ENCODE measurements at regions not wholly inside any gene's neighbourhood (a gene's known extent, or its start where the extent isn't known, plus 50 kb on each side); places are given as distances from the start of the nearest gene placed in this dataset.
A peak's percentile ranks its signal among the peaks of the same experiment; 100 is the strongest.

DNA sequence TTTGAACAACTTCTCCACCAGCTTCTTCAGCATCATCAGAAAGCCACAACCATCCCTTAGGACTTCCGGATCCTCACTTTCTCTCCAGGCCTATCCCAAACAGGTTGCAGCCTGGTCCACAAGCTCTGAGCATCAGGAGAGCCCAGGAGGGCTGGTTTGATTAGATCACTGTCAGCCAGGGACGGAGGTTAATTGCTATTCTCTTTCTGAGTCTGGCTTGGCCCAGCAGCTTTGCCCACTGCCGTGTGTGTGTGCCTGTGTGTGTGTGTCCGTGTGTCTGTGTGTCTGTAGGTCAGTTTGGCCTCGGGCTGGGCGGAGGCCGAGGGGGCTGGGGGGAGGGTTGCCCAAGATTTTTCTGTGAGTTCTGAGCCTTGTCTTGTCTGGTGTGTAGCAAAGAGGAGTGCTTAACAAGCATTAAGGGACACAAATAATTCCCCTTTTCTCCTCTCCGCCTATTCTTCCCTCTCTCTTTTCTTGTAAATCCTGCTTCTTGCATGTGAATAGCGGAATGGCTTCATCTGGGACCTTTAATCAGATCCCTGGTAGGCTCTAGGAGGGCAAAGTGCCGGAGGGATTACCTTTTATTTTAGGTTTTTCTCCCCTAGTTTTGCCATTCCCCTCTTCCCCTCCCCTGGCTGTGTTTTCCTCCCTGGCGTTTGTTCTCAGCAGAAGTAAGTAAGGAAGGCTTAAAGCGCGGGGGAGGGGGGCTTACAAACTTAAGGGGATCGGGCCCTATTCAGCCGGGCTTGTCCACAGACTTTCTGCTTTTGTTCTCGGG is 138.2 kb upstream of the LHX5 start:
- Mint-ChIP-seq H3K27me3 (peaks cover 58 to 72% (median 68%) of the 10 kb centered on the region in 3 donors), H3K36me3 (peaks cover 0 to 8% of the 10 kb centered on the region in 2 donors), H3K4me3 (peak overlapping the region in 1 of 8 donors; percentile 10), H3K27ac (no peak overlapping the region), H3K9me3 (peaks cover 3 to 27% (median 16%) of the 10 kb centered on the region in 7 donors), H3K4me1 (no peaks in the 10 kb centered on the region)
- no peak for ATAC-seq (ENCODE audit: low read depth in 2 of 2)
- no peak for DNase-seq

DNA sequence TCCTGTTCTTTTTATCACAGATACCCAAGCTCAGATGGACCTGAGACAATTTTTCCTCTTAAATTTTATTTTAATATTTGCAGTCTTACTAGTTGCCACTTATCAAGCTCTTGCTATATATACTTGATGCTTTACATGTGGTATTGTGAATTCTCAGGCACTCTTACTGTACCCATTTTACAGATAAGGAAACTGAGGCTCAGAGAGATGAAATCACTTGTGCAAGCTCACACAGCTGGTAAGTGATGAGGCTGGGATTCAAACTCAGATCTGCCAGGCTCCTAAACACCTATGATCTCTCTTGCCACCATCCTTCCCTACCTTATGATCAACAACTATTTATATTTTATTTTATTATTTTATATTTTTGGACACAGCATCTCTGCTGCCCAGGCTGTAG is 133.0 kb upstream of the LHX5 start:
- no peak overlapping the region for H3K4me3 Mint-ChIP-seq
- no peaks in the 10 kb centered on the region for H3K4me1 Mint-ChIP-seq
- peaks cover 27 to 44% (median 27%) of the 10 kb centered on the region in 3 donors for H3K27me3 Mint-ChIP-seq
- ATAC-seq (ENCODE audit: low read depth in 2 of 2) = no peak
- H3K36me3 Mint-ChIP-seq = peaks cover 0 to 8% of the 10 kb centered on the region in 2 donors
- no peak overlapping the region for H3K27ac Mint-ChIP-seq
- DNase-seq = no peak
- H3K9me3 Mint-ChIP-seq = peaks cover 2 to 17% (median 5%) of the 10 kb centered on the region in 7 donors

DNA sequence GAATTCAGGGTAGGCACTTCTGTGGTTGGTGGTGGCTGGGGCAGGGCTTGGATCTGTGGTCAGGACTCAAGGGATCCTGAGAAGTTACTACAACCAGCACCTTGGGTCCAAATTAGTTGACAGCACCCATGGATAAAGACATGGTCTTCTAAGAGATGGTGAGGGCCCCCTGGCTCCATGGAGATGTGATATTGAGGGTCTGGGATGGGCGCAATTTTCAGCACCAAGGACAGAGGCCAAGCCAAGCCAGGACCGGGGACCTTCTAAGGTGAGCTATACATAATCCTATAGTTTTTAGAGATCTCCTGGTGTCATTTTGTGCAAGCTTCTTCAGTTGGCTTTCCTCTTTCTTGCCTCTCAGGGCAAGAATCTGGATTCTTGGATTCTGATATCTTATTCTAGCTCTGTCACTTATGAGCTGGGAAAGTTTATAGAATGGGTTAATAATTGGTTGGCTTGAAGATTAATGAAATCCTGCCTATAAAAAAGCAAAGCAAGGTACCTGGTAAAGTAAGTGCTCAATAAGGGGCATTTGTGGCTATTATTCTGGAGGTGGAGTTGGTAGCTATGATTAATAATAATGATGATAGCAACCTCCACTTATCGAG is 130.1 kb upstream of the LHX5 start:
- H3K27me3 Mint-ChIP-seq = peaks cover 7 to 40% (median 31%) of the 10 kb centered on the region in 3 donors
- H3K9me3 Mint-ChIP-seq = peaks cover 0 to 11% (median 3%) of the 10 kb centered on the region in 7 donors
- H3K4me3 Mint-ChIP-seq = no peak overlapping the region
- ATAC-seq (ENCODE audit: low read depth in 2 of 2) (no peak), DNase-seq (no peak)
- H3K27ac Mint-ChIP-seq = no peak overlapping the region
- no peaks in the 10 kb centered on the region for H3K4me1 Mint-ChIP-seq
- no peaks in the 10 kb centered on the region for H3K36me3 Mint-ChIP-seq

DNA sequence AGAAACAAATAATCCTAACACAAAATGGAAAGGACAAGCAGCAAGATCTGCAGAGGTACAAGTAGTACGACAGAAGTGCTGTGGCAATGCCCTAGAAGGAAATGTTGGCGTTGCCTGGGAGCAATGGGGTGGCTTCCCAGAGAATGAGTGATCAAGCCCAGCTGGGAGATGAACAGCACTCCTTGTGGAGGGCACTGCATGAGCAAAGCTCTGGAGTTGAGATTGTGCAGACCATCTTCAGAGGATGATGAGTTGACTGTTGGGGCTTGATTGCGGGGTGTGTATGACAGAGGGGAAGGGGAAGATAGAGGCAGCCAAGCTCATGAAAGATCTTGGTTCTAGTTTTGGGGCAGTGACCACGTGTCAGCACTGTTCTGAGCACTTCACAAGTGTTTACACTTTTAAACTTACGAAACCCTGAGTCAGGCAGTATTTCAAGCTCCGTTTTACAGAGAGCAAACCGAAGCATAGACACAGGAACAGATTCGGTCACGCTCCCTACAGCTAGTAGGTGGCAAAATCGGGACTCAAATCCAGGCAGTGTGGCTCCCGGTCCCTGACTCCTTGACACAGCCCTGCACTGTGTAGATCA is 127.2 kb upstream of the LHX5 start:
- Mint-ChIP-seq H3K4me3 (no peak overlapping the region), H3K36me3 (peaks cover 0 to 7% of the 10 kb centered on the region in 2 donors), H3K4me1 (no peaks in the 10 kb centered on the region), H3K27ac (no peak overlapping the region), H3K27me3 (peaks cover 14 to 41% (median 39%) of the 10 kb centered on the region in 3 donors), H3K9me3 (peaks cover 4 to 20% (median 12%) of the 10 kb centered on the region in 7 donors)
- no peak for DNase-seq
- no peak for ATAC-seq (ENCODE audit: low read depth in 2 of 2)

- DNase-seq = no peak
Measured at GRCh38 chr12:113594967-113595366, 123.3 kb upstream of the LHX5 start.

GRCh38 chr12:113591480-113591974 is 119.9 kb upstream of the LHX5 start:
- peak overlapping the region in 6 of 8 donors; percentile 30 to 69 (median 49) for H3K4me3 Mint-ChIP-seq

More at GRCh38 chr12:113594967-113595366, 123.3 kb upstream of the LHX5 start:
- Mint-ChIP-seq H3K9me3 (peaks cover 8 to 28% (median 15%) of the 10 kb centered on the region in 7 donors), H3K4me1 (peaks cover 12 to 13% (median 12%) of the 10 kb centered on the region in 3 donors), H3K36me3 (peaks cover 0 to 17% of the 10 kb centered on the region in 2 donors), H3K27ac (no peak overlapping the region), H3K27me3 (peaks cover 33 to 53% (median 37%) of the 10 kb centered on the region in 3 donors), H3K4me3 (peak overlapping the region in 1 of 8 donors; percentile 42)
- no peak for ATAC-seq (ENCODE audit: low read depth in 2 of 2)

DNA sequence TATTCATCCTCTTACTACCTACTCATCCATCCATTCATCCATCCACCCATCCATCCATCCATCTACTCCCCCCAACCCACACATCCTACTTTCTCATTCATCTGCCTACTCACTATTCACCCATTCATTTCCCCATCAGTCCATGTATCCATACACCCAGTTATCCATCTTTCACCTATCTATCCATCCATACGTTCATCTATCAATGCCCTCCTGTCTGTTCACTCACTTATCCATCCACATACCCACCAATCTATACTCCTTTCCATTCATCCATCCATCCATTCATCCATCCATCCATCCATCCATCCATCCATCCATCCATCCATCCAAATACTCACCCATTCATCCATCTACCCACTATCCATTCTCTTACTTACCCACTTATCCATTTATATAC is 117.8 kb upstream of the LHX5 start:
- H3K9me3 Mint-ChIP-seq = peaks cover 9 to 35% (median 19%) of the 10 kb centered on the region in 7 donors
- DNase-seq (no peak), ATAC-seq (ENCODE audit: low read depth in 2 of 2) (no peak)
- H3K27me3 Mint-ChIP-seq = peaks cover 42 to 63% (median 52%) of the 10 kb centered on the region in 3 donors
- no peak overlapping the region for H3K27ac Mint-ChIP-seq
- peaks cover 0 to 20% of the 10 kb centered on the region in 2 donors for H3K36me3 Mint-ChIP-seq
- no peak overlapping the region for H3K4me3 Mint-ChIP-seq
- peaks cover 12 to 13% (median 12%) of the 10 kb centered on the region in 3 donors for H3K4me1 Mint-ChIP-seq

More at GRCh38 chr12:113591480-113591974, 119.9 kb upstream of the LHX5 start:
- H3K36me3 Mint-ChIP-seq = peaks cover 0 to 27% of the 10 kb centered on the region in 2 donors
- H3K27me3 Mint-ChIP-seq = peaks cover 41 to 64% (median 59%) of the 10 kb centered on the region in 3 donors
- H3K4me1 Mint-ChIP-seq = peaks cover 12 to 13% (median 12%) of the 10 kb centered on the region in 3 donors
- peaks cover 14 to 38% (median 30%) of the 10 kb centered on the region in 7 donors for H3K9me3 Mint-ChIP-seq
- DNase-seq = no peak
- H3K27ac Mint-ChIP-seq = no peak overlapping the region
- peak; percentile 41 to 44 for ATAC-seq (ENCODE audit: low read depth in 2 of 2)

GRCh38 chr12:113587720-113588119 is 116.0 kb upstream of the LHX5 start:
- Mint-ChIP-seq H3K36me3 (peaks cover 0 to 20% of the 10 kb centered on the region in 2 donors), H3K27me3 (peaks cover 44 to 66% (median 52%) of the 10 kb centered on the region in 3 donors), H3K4me3 (no peak overlapping the region), H3K4me1 (peaks cover 12 to 13% (median 12%) of the 10 kb centered on the region in 3 donors), H3K27ac (no peak overlapping the region), H3K9me3 (peaks cover 9 to 35% (median 19%) of the 10 kb centered on the region in 7 donors)
- DNase-seq (no peak), ATAC-seq (ENCODE audit: low read depth in 2 of 2) (no peak)

GRCh38 chr12:113586461-113586860 is 114.8 kb upstream of the LHX5 start:
- H3K36me3 Mint-ChIP-seq = peaks cover 0 to 20% of the 10 kb centered on the region in 2 donors

GRCh38 chr12:113582521-113583218 is 111.0 kb upstream of the LHX5 start:
- Mint-ChIP-seq H3K27me3 (peaks cover 48 to 59% (median 50%) of the 10 kb centered on the region in 3 donors), H3K27ac (no peak overlapping the region), H3K36me3 (peaks cover 6 to 8% of the 10 kb centered on the region in 2 donors), H3K4me3 (no peak overlapping the region), H3K9me3 (peaks cover 5 to 39% (median 15%) of the 10 kb centered on the region in 7 donors), H3K4me1 (no peaks in the 10 kb centered on the region)
- no peak for ATAC-seq (ENCODE audit: low read depth in 2 of 2)
- no peak for DNase-seq

More at GRCh38 chr12:113586461-113586860, 114.8 kb upstream of the LHX5 start:
- Mint-ChIP-seq H3K27ac (no peak overlapping the region), H3K4me1 (peaks cover 7 to 10% (median 10%) of the 10 kb centered on the region in 3 donors), H3K27me3 (peaks cover 50 to 62% (median 54%) of the 10 kb centered on the region in 3 donors), H3K4me3 (no peak overlapping the region), H3K9me3 (peaks cover 9 to 37% (median 19%) of the 10 kb centered on the region in 7 donors)
- DNase-seq = no peak
- no peak for ATAC-seq (ENCODE audit: low read depth in 2 of 2)

- DNase-seq = no peak
- peaks cover 4 to 39% (median 11%) of the 10 kb centered on the region in 7 donors for H3K9me3 Mint-ChIP-seq
- no peak overlapping the region for H3K4me3 Mint-ChIP-seq
- peaks cover 46 to 59% (median 47%) of the 10 kb centered on the region in 3 donors for H3K27me3 Mint-ChIP-seq
- peaks cover 6 to 8% of the 10 kb centered on the region in 2 donors for H3K36me3 Mint-ChIP-seq
- H3K4me1 Mint-ChIP-seq = no peaks in the 10 kb centered on the region
- no peak overlapping the region for H3K27ac Mint-ChIP-seq
- ATAC-seq (ENCODE audit: low read depth in 2 of 2) = no peak
Measured at GRCh38 chr12:113581342-113581741, 109.7 kb upstream of the LHX5 start.

- H3K4me1 Mint-ChIP-seq = no peaks in the 10 kb centered on the region
- peaks cover 4 to 39% (median 11%) of the 10 kb centered on the region in 7 donors for H3K9me3 Mint-ChIP-seq
- H3K27me3 Mint-ChIP-seq = peaks cover 46 to 68% (median 53%) of the 10 kb centered on the region in 3 donors
- DNase-seq (no peak), ATAC-seq (ENCODE audit: low read depth in 2 of 2) (no peak)
- H3K4me3 Mint-ChIP-seq = no peak overlapping the region
- no peak overlapping the region for H3K27ac Mint-ChIP-seq
- peaks cover 6 to 8% of the 10 kb centered on the region in 2 donors for H3K36me3 Mint-ChIP-seq
Measured at GRCh38 chr12:113580437-113580836, 108.8 kb upstream of the LHX5 start.
